Peyer's patch (tissue), 4 donors: ENCODE measurements at regions not wholly inside any gene's neighbourhood (a gene's known extent, or its start where the extent isn't known, plus 50 kb on each side); places are given as distances from the start of the nearest gene placed in this dataset.

Experiments used
- POLR2A ChIP-seq, 2 donors: fragments of 450-650 bp; IDR thresholded peaks; one replicate each; pipeline ENCODE4 v1.5.1; 2017; ENCODE audit warnings: antibody characterized with exemption in 2 of 2, mild to moderate bottlenecking in 2 of 2, moderate library complexity in 2 of 2
- TF ChIP-seq, protein P1 (sequence below), 6 experiments: fragments of 450-650 bp in 4 of 6; fragments of 200-600 bp in 2 of 6; sonication (generic) in 1 of 6; IDR thresholded peaks; one replicate each; pipeline ENCODE4 v1.5.1; 2017 to 2019; ENCODE audit warnings: antibody characterized with exemption in 6 of 6, mild to moderate bottlenecking in 3 of 6, moderate library complexity in 1 of 6

DNA sequence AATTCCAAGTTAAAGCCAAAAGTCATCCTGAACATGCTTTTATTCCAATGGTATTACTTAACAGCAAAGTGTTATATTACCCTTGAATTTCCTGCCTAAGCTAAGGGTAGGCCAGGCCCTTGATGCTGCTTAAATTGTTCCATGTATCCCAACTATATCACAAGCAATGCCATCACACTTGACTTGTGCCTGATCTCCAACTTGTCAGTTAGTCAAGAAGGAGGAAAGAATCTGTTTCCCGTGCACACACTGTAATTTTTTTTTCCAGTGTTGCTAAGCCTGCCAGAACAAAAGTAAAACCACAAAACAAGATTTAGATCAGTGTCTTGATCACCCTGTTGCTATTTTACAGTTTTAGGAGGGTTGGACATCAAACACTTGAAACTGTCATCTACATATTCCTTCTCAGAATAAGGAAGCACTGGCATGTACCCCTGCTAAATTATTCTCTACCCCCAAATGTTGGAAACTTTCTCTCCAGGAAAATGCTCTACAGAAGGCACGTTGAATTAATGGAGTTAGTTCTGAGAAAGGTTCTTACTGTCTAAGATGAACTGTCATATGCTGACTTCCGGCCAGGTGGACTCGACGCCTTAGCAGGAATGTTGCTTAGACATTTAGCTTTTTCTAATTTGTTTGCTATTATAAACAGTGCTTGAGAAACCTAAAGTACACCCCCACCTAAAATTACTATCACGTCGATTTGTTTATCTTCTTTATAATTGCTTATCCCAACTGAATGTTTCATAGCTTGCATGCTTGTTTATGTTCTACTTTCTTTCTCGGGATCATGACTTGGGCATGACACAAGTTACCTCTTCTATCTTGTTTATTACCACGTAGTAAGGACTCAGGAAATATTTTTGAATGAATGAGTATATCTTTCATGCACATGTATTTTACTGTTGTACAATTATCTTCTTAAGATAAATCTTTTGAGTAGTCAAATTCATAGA is 105.5 kb upstream of the ZNF438 start:
- TF ChIP-seq, protein P1, sequence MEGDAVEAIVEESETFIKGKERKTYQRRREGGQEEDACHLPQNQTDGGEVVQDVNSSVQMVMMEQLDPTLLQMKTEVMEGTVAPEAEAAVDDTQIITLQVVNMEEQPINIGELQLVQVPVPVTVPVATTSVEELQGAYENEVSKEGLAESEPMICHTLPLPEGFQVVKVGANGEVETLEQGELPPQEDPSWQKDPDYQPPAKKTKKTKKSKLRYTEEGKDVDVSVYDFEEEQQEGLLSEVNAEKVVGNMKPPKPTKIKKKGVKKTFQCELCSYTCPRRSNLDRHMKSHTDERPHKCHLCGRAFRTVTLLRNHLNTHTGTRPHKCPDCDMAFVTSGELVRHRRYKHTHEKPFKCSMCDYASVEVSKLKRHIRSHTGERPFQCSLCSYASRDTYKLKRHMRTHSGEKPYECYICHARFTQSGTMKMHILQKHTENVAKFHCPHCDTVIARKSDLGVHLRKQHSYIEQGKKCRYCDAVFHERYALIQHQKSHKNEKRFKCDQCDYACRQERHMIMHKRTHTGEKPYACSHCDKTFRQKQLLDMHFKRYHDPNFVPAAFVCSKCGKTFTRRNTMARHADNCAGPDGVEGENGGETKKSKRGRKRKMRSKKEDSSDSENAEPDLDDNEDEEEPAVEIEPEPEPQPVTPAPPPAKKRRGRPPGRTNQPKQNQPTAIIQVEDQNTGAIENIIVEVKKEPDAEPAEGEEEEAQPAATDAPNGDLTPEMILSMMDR (IDR thresholded peaks at IDR 0.05) = no peak
- TF ChIP-seq POLR2A (IDR thresholded peaks at IDR 0.05) = no peak
